AG09319 (cell line): ENCODE measurements at regions not wholly inside any gene's neighbourhood (a gene's known extent, or its start where the extent isn't known, plus 50 kb on each side); places are given as distances from the start of the nearest gene placed in this dataset.

Source experiments
- DNase-seq: peaks from one replicate; pipeline ENCODE4 v3.0.0-alpha.2; 2010; ENCODE audit warnings: low read depth; ENCODE audit errors: extremely low read depth
- CTCF ChIP-seq: IDR thresholded peaks from 2 replicates; pipeline ENCODE4 v1.5.1; 2011; ENCODE audit warnings: low read depth, mild to moderate bottlenecking, inconsistent platforms, low read length, moderate library complexity

- no peak for TF ChIP-seq CTCF
- no peak for DNase-seq
Measured at GRCh38 chr18:41579185-41579584, 375.8 kb upstream of the PIK3C3 start.

GRCh38 chr18:41577529-41577928, 377.5 kb upstream of the PIK3C3 start:
- no peak for DNase-seq
- TF ChIP-seq CTCF: no peak

GRCh38 chr18:41576643-41577042, 378.4 kb upstream of the PIK3C3 start:
- DNase-seq: no peak
- TF ChIP-seq CTCF: no peak

GRCh38 chr18:41569867-41570266, 385.2 kb upstream of the PIK3C3 start:
- no peak for DNase-seq
- no peak for TF ChIP-seq CTCF

- DNase-seq: no peak
- no peak for TF ChIP-seq CTCF
Measured at GRCh38 chr18:41561961-41562360, 393.1 kb upstream of the PIK3C3 start.

- TF ChIP-seq CTCF: no peak
- no peak for DNase-seq
Measured at GRCh38 chr18:41558715-41559114, 396.3 kb upstream of the PIK3C3 start.

- TF ChIP-seq CTCF: no peak
- no peak for DNase-seq
Measured at GRCh38 chr18:41553716-41554115, 401.3 kb upstream of the PIK3C3 start.
